Stomach (tissue), 4 donors: ENCODE measurements at regions not wholly inside any gene's neighbourhood (a gene's known extent, or its start where the extent isn't known, plus 50 kb on each side); places are given as distances from the start of the nearest gene placed in this dataset.

ENCODE experiments used
- CTCF ChIP-seq, 7 experiments: fragments of 450-650 bp in 4 of 7; fragments of 200-600 bp in 3 of 7; sonication (generic) in 3 of 7; IDR thresholded peaks; one replicate each; pipeline ENCODE4 v1.5.1; 2016 to 2019; ENCODE audit warnings: antibody characterized with exemption in 7 of 7, control low read depth in 2 of 7, mild to moderate bottlenecking in 1 of 7
- EP300 ChIP-seq: sonication (generic); formaldehyde crosslinking; IDR thresholded peaks from one replicate; pipeline ENCODE4 v1.6.1; 2017; ENCODE audit warnings: antibody characterized with exemption
- POLR2A ChIP-seq, 4 donors: fragments of 450-650 bp; IDR thresholded peaks; one replicate each; pipeline ENCODE4 v1.6.1; 2016; ENCODE audit warnings: antibody characterized with exemption in 4 of 4, control low read depth in 2 of 4, mild to moderate bottlenecking in 1 of 4, moderate library complexity in 1 of 4

- TF ChIP-seq CTCF (IDR thresholded peaks at IDR 0.05) (no peak), POLR2A (IDR thresholded peaks at IDR 0.05) (no peak), EP300 (no peak)
Measured at GRCh38 chr3:34254285-34254684, 455.9 kb downstream of the PDCD6IP start.
